ENCODE measurements at regions not wholly inside any gene's neighbourhood (a gene's known extent, or its start where the extent isn't known, plus 50 kb on each side); places are given as distances from the start of the nearest gene placed in this dataset.

DNA sequence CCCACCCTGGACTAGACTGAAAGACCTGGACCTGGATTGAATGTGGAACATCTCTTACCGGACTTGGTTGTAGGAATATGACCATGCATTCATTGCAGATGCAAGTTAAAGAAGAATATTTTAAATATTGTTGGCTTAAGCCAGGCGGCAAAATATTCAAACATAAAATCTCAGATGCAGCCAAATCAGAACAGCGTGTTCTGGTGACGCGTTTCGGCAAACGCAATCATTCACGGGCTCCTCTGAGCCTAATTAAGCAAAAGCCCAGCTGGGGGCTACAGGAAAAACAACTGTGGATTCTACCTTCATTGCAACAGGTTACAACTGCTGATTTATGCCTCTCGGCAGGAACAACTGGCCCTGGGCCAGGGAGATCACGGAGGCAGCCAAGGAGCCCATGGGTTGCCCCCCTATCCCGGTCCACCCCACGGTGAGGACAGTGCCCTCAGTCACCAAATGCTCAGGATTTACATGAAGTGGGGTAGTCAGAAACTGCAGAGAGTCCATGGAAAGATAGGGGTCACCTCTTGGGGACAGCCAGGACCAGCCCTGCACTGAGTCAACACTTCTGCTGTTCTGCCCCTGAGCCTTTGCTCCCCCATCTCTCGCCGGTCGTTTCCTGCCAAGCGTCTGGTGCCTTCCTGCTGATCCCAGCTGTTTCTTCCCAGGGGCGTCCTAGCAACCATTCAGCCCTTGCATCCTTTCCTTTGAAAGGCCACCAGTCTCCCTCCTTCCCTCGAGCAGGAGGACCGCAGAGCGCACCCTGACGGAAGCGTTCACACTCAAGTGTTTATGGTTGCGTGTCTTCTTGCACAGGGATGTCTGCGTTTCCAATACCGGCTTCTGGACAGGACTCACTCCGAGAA, 64.4 kb upstream of the SFMBT2 start:
- H3K4me3 ChIP-seq (ENCODE audit: low read depth, low read length) = no peak overlapping the region
- TF ChIP-seq, protein P1, sequence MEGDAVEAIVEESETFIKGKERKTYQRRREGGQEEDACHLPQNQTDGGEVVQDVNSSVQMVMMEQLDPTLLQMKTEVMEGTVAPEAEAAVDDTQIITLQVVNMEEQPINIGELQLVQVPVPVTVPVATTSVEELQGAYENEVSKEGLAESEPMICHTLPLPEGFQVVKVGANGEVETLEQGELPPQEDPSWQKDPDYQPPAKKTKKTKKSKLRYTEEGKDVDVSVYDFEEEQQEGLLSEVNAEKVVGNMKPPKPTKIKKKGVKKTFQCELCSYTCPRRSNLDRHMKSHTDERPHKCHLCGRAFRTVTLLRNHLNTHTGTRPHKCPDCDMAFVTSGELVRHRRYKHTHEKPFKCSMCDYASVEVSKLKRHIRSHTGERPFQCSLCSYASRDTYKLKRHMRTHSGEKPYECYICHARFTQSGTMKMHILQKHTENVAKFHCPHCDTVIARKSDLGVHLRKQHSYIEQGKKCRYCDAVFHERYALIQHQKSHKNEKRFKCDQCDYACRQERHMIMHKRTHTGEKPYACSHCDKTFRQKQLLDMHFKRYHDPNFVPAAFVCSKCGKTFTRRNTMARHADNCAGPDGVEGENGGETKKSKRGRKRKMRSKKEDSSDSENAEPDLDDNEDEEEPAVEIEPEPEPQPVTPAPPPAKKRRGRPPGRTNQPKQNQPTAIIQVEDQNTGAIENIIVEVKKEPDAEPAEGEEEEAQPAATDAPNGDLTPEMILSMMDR (IDR thresholded peaks at IDR 0.05; ENCODE audit: low read depth, low read length, missing control alignments) = no peak
- DNase-seq (ENCODE audit: low read depth) = no peak
- in situ Hi-C loops (cut with HindIII; ENCODE audit: low sequenced_read_pairs) = no loop called here

GRCh38 chr10:7474388-7474787, 63.6 kb upstream of the SFMBT2 start:
- TF ChIP-seq, protein P1 (IDR thresholded peaks at IDR 0.05; ENCODE audit: low read depth, low read length, missing control alignments) = no peak

DNA sequence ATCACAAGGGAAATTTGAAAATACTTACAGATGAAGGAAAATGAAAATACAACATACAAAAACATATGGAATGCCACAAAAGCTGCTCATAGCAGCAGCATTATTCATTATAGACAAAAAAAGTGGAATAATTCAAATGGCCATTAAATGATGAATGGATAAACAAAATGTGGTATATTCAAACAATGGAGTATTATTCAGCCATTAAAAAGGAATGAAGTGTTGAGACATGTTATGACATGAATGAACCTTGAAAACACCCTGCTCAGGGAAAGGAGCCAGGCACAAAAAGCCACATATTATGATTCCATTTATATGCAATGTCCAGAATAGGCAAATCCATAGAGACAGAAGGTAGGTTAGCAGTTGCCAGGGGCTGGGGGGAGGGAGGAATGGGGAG, 62.6 kb upstream of the SFMBT2 start:
- TF ChIP-seq, protein P1 (IDR thresholded peaks at IDR 0.05; ENCODE audit: low read depth, low read length, missing control alignments) = no peak
- in situ Hi-C loops (cut with HindIII; ENCODE audit: low sequenced_read_pairs) = no loop called here
- DNase-seq (ENCODE audit: low read depth) = no peak

More at GRCh38 chr10:7474388-7474787, 63.6 kb upstream of the SFMBT2 start:
- in situ Hi-C loops (cut with HindIII; ENCODE audit: low sequenced_read_pairs) = no loop called here
- no peak for DNase-seq (ENCODE audit: low read depth)
- H3K4me3 ChIP-seq (ENCODE audit: low read depth, low read length) = no peak overlapping the region

GRCh38 chr10:7471720-7472367, 61.0 kb upstream of the SFMBT2 start:
- TF ChIP-seq, protein P1 (IDR thresholded peaks at IDR 0.05; ENCODE audit: low read depth, low read length, missing control alignments) = no peak
- H3K4me3 ChIP-seq (ENCODE audit: low read depth, low read length) = no peak overlapping the region
- in situ Hi-C loops (cut with HindIII; ENCODE audit: low sequenced_read_pairs) = no loop called here
- DNase-seq (ENCODE audit: low read depth) = no peak

More for the DNA sequence above, 62.6 kb upstream of the SFMBT2 start:
- H3K4me3 ChIP-seq (ENCODE audit: low read depth, low read length) = no peak overlapping the region

- in situ Hi-C loops (cut with HindIII; ENCODE audit: low sequenced_read_pairs) = no loop called here
- no peak overlapping the region for H3K4me3 ChIP-seq (ENCODE audit: low read depth, low read length)
- TF ChIP-seq, protein P1 (IDR thresholded peaks at IDR 0.05; ENCODE audit: low read depth, low read length, missing control alignments) = no peak
- DNase-seq (ENCODE audit: low read depth) = no peak
Observed at GRCh38 chr10:7470371-7470770, 59.5 kb upstream of the SFMBT2 start.

GRCh38 chr10:7467031-7467667, 56.3 kb upstream of the SFMBT2 start:
- DNase-seq (ENCODE audit: low read depth) = no peak
- no peak overlapping the region for H3K4me3 ChIP-seq (ENCODE audit: low read depth, low read length)
- TF ChIP-seq, protein P1 (IDR thresholded peaks at IDR 0.05; ENCODE audit: low read depth, low read length, missing control alignments) = no peak
- in situ Hi-C loops (cut with HindIII; ENCODE audit: low sequenced_read_pairs) = no loop called here
